ENCODE measurements at regions not wholly inside any gene's neighbourhood (a gene's known extent, or its start where the extent isn't known, plus 50 kb on each side); places are given as distances from the start of the nearest gene placed in this dataset.
"Not testable (repeated sequence)": the region's sequence is repeated elsewhere in the genome, so short reads cannot be mapped to it uniquely, and the experiment has no call there.

DNA sequence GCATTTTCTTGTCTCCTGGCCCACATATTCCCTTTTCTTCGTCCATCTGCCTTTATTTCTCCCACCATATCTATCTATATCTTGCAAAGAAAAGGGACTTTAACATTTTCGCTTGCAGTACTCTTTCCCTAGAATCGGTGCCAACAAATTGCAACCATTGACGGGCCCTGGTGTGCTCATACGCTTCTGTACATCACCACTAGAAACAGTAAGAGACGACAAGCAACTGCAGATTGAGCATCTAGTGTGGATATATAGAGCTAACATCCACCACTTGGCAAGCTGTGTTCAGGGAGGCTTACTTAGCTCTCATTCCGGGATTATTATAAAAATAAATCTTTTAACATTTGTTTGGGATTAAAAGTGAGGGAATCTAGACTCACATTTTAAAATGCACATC is 230.8 kb upstream of the PKN2 start:
- DNase-seq, result no peak

DNA sequence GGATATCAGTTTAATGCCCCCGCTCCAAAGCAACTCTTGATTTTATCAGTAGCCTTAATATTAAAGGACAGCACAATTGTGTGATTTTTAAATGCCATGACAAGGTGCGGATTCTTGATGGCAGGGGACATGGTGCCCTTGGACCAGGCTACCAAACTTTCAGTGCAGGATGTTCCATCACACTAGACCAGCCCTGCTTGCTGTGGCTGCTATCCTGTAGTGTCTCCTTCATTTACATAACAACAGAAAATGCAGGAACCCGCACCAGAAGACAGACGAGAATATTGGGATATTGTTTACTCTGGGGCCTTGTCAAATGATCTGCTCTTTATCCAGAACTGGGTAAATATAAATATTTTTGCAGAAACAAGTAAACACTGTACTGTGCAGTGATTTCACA is 229.3 kb upstream of the PKN2 start:
- no peak for DNase-seq

DNA sequence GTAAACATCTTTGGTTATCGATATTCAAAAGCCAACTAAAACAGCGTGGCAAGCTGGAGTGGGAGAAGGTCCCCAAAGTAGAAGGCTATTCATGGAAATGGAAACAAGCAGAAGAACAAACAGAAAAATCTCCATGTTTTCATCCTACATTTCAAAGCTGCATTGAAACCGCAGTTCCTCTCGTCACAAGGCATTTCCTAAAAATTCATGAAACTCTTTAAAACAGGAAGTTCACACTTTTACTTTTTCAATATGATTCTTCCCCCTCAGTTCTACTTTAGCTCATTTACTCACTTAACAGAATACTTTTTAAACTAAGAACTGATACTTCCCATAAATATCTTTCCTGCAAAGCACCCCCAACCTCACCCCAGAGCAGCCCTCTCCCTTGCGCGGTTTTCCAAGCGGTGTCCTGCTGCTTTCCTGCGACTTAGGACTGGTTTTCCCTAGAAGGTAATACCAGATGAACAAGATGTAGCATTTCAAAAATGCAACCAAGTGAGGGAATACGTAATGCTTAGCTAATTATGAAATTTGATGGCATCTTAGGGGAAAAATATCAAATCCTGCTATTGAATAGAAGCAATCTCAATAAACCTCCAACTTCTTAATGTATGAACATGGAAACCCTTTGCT is 228.3 kb upstream of the PKN2 start:
- no peak for DNase-seq

DNA sequence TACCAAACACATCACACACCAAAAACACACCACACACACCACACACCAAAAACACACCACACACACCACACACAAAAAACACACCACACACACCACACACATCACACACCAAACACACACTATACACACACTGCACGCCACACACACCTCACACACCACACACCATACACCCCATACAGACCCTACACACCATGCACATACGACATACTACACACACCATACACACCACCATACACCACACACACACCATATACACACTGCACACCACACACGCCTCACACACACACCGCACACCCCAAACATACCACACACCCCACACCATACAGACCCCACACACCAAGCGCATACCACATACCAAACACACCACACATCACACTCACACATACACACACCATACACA is 226.9 kb upstream of the PKN2 start:
- no peak for DNase-seq

DNA sequence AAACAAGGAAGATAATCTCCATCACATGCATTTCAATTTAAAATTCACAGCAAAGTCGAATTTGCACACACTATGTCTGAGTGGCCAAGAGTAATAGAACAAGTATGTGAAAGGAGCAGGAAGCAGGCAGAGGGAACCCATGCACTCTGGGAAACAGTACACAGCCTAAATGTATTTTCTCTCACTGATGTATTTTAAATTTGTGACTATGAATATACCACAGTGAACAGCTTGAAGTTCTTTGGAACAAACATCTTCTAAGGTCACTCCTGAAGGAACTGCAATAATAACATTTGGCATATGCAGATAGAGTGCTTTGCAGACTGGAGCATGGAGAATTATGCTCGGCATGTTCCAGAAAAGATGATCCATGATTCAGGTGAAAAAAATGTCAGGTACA is 223.1 kb upstream of the PKN2 start:
- no peak for DNase-seq

DNA sequence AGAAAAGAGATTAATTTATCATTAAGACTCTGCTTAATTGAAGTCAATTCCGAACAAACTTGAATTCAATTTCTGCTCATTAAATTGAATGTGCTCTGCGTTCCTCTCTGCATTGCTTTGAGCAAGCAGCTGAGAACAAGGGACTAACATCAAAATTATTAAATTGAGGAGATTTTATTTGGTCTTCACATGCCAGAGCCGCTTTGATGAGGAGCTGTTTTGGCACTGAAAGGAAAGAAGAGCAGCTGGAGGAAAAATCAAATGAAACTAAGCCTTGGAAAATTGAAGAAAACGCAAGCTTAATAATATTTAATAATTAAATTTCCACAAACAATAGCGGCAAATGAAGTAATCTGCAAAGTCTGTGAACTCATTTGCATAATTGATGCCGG is 222.0 kb upstream of the PKN2 start:
- no peak for DNase-seq

DNA sequence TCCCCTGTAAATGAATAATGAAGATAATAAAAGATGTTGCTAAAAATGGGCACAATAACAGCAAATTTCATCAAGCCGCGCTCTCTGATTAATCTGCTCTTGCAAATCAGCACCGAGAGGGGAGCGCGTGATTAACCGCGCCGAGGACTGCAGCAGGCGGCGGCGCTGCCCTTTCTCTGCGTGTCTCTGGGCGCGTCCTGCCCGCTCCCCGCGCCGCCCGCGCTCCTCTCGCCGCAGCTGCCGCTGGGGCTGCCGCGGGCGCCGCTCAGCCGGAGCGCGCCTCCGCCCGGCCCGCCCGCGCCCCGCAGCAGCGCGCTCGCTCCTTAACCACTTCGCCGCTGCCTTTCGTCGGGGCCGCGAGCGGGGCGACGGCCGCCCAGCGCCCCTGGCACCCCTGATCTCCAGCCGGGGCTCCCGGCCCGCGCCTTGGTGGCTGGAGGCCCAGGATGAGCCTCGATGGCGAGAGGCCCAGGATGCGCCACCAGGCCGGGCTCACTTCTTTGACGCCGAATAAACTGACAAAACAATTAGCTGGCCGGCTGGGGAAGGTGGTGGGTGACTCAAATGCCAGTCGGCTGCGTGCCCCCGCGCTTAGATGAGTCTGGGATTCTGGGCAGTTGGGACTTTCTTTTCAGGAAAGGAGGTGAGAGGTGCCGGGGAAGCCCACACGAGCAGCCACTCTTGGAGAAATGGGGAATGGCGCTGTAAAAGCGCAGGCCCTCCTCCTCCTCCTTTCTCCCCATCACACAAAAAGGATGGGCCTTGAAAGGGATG is 221.4 kb upstream of the PKN2 start:
- DNase-seq, result peak; percentile 11

DNA sequence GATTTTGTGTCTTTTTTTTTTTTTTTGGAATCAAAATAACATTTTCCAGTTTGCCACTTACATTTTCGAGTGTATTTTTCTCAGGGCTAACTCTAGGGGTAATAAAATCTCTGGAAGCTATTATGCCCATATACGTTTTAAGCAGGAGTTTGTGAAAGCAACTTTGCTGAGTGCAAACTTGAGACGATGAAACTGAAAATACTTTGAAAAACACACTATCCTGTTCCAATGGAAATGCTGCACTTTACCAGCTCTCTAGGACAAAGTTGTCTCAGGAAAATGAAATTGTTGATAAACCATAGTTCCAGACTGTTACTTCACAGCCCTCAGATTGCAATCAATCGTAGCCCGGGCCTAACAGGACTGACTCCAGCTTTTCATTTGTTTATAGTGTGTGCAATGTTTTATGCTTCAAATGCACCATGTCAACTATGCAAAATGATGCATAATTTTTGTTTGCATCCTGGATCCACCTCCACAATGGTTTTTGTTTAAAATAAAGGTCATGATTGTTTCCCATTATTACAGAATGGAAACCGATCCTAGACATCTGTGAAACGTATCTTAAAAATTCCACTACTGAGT is 220.6 kb upstream of the PKN2 start:
- DNase-seq, result no peak

DNA sequence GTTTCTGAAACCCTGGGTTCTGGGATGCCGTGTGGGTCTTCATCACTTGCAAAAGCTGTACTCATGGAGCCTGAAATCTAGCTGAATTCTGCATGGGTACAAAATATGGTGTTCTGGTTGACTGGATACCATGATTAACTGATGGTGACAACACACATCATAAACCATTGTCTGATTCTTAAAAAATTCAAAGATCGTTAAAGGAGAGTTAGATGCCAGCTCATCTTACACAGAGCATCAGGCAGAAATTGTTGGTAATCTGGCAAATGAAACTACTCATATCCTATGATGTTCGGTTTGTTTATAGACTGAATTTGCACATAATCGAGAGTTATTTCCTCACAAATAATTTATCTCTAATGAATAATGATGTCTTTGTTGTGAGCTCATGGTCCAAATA is 218.1 kb upstream of the PKN2 start:
- no peak for DNase-seq

DNA sequence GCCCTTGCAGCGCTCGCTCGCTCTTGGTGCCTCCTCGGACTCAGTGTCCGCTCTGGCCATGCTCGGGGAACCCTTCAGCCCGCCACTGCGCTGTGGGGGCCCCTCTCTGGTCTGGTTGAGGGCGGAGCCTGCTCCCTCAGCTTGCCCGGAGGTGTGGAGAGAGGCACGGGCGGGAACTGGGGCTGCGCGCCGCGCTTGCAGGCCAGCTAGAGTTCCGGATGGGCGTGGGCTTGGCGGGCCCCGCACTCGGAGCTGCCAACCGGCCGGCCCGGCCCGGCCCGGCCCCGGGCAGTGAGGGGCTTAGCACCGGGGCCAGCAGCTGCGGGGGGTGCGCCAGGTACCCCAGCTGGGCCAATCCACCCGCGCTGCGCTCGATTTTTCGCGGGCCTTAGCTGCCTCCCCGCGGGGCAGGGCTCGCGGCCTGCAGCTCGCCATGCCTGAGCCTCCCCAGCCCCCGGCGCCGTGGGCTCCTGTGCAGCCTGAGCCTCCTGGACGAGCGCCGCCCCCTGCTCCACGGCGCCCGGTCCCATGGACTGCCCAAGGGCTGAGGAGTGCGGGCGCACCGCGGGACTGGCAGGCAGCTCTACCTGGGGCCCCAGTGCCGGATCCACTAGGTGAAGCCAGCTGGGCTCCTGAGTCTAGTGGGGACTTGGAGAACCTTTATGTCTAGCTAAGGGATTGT is 217.0 kb upstream of the PKN2 start:
- no peak for DNase-seq

DNA sequence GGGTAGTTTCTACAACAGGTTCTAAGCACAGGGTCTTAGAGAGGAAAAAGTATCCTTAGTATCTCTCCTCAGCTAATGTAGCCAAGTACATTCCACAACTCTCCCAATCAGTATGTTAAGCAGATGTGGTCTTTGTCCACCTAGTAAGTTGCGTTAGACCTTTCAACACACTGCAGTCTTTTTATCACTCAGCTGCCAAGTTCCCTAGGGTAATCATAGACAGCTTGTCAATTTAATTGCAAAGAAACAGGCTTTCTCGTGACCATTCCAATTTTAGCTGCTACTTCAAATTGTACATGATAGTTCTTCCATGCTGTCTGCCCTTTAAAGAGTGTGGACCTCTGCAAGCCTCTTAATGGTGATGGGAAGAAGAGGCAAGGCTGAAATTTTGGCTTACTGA is 211.8 kb upstream of the PKN2 start:
- no peak for DNase-seq

DNA sequence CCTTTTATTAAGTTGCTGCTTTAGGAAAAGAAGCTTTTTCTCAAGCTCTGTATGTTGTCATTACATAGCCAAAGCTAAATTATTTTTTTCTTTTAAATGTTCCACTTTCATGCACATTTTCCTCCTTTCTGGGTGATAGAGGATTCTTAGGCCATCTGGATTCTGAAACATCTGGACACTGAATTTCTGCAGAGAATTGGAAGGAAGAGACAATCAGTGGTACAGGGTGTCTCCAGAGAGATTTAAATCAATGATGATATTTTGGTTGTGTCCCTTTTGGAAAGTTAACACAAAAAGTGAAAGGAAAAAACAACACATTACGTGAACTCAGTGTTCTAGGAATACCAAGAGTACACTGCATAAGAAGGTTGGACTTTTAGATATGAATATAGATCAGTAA is 211.4 kb upstream of the PKN2 start:
- no peak for DNase-seq

DNA sequence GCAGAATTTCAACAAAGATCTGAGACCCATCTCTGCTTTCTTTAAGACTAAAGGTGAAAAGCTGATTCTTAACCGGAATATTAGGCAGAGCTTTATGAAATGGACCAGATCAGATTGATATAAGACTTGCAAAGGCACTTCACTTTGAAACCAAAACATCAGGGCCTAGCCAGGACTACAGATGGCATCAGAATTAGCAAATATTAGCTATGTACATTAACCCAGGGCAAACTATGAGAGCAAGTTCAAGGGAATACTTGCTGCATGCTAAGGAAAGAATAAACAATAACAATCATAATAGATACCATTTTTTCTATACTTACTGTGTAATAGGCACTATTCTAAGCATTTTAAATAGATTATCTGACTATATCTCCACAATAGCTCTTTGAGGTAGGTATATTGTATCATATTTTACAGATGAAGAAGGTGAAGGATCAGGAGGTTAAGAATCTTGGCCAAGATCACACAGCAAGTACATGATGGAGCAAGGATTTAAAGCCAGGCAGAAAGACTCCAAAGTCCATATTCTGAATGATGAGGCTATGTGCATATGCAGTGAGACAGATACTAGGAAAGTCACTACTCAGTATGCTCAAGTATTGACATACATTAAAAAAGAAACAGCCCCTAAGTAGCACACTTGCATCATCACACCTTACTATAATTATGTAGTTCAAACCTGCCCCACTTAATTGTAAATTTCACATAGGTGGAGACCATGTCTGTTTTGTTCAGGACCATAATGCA is 209.3 kb upstream of the PKN2 start:
- no peak for DNase-seq

DNA sequence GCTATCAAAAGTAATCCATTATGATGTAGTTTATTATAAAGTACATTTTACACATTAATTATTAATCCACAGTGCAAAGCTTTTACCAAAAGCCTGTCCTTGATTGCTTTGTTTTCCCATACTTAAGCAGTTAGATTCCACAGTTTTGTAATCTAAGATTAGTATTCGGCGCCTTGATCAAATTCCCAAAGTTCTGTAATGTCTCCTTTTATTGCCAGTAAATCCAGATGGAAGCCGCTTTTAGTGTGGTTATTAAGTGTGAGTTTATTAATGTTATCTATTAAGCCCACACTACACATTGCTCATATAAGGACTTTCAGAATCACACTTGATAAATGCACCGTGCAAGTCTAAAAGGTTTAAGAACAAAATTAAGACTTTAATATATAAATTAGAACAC is 199.2 kb upstream of the PKN2 start:
- no peak for DNase-seq

DNA sequence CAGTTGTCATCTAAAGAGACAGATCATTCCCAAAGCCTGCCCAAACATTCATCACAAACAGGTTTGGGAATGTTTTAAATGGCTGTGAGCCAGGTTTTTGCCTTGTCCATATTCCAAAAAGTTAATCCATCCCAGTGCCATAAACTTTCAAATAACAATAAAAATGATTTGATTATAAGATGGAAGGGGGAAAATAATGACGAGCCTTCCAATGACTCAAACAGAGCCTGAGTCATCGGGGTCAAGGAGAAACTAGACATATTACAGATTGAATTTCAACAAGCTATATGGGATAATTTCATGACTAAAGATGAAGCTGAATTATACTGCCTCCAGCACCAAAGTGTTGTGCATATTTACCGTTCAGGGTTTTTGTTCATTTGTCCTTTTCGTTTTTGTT is 195.8 kb upstream of the PKN2 start:
- no peak for DNase-seq

DNA sequence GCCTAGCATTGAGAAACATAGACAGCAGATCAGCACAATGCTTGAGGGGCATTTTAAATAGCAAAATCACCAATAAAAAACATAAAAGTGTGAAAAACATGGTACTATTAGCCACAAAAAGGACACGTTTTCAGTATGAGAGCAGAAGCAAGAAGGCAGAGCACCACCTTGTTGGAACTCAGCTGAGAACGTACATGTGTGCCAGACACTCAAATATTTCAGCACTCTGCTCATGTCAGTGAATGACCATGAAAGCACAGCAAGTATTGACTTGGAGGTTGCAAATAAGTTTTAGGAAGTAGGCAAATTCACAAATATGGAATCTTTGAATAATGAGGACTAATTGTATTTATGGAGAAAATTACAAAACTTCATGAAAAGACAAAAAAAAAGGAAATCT is 193.4 kb upstream of the PKN2 start:
- DNase-seq, result no peak

DNA sequence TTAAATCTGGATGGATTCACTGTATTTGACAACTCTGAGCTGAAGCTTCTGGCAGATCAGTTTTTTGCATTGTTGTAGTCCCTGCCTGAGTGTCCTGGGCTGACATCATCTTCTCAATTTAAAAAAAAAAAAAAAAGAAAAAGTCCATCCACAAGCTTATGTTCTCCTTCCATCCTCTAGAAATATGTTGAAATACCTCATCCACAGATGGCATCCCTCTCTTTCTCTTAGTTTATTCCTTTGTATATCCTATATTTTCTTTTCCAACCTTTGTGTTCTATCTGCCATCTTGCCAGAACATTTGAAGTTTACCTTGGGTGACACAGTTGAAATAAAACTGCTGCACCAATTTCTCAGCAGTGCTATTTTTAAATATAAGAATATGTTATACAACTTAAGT is 184.4 kb upstream of the PKN2 start:
- no peak for DNase-seq

DNA sequence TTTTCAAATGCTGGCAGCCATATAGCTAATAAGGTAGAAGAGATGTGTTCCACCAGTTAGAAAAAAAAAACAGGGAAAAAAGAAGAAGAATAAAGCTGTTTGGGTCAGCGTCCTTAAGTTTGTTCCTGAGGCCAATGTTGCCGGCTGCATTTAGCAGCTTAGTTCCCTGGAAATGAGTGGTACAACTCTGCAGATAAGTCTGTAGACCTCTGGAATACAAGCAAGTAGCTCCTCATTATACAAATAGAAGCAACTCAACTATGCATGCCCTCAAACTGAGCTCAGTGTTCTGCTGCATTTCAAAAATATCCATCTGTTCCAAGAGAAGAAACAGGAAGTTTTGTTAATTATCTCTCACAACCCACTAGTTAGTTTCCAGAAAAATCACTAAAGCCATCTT is 181.2 kb upstream of the PKN2 start:
- no peak for DNase-seq

DNA sequence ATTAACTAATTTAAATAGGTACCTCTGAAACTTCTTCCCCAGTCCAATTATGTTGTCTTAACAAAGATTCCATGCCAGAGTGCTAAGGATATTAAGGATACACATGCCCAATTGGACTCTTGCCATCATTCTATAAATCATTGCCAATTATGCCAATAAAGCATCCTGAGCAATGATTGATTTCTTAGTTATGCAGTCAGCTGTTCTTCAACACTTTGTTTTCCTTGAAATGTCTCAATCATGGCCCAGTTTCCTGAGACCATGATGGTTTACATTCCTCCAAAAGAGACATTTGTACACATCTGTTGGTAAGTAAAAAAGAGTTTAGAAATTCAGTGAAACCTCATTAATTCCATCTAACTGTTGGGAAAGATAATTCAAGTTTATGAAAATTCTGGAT is 180.4 kb upstream of the PKN2 start:
- no peak for DNase-seq

DNA sequence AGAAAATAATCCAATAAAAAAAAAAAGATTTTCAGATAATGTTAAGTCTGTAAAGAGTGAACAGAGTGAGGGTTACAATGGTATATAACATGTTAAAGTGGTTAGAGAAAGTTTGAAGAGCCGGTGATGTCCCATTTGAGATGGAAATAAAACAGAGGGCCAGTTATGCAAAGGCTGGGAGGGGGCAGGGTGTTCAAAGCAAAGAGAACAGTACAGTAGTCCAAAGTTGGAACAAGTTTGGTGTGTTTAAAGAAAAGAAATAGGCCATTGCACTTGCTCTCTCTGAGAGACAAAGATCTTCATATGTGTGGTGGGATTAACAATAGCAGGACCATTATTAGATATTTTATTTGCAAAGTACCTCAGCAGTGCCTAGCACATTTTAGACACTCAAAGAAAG is 179.5 kb upstream of the PKN2 start:
- DNase-seq, result no peak

DNA sequence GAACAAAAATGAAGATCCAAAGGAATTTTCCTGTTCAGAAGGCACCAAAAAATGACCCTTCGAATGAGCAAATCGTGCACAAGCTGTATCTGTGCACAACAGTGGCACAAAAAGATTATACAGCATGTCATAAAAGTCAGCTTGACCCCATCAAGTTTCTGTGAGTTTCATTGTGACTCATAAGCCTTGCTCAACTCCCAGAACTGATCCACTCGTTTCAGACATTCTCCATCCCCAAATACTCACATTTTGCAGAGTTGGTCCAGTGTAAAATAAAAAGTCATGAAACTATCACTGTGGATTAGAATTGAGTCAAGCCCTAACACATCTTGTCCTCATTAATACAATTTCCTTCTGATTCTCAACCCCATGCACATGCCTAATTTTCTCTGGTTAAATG is 174.7 kb upstream of the PKN2 start:
- no peak for DNase-seq

DNA sequence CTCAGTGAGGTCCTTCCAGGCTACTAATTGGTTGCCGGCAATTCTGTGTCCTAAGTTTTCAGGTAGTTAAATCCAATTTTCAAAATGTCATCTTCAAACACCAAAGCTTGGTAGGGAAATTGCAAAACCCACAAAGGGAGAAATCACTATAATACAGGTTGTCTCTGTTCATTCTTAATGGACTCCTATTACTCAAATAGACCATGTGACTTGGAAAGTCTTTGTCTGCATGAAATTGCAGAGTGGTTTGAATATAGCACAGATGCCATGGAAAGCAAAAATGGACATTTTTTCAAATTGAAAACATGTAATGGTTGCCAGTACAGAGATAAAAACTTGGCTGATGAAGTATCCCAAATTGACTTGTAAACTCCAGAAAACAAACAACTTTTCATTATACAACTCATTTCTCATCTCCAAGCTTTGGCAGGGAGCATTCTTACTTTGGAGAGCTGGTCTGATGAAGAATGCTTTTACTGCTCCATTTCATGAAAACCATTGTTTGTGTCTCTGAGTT is 169.5 kb upstream of the PKN2 start:
- DNase-seq, result no peak

DNA sequence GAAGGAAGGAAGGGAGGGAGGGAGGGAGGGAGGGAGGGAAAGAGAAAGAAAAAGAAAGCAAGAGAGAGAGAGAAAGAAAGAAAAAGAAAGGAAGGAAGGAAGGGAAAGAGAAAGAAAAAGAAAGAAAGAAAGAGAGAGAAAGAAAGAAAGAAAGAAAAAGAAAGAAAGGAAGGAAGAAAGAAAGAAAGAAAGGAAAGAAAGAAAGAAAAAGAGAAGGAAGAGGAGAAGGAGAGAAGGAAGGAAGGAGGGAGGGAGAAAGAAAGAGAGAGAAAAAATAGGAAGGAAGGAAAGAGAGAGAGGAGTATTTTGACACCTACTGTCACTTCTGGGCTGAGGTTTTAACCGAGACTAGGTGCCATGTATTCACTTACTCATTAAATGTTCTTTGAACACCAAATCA is 166.6 kb upstream of the PKN2 start:
- DNase-seq, result not testable (repeated sequence)

All from DMS153 (cell line).